ENCODE measurements at regions not wholly inside any gene's neighbourhood (a gene's known extent, or its start where the extent isn't known, plus 50 kb on each side); places are given as distances from the start of the nearest gene placed in this dataset.
"Not testable (repeated sequence)": the region's sequence is repeated elsewhere in the genome, so short reads cannot be mapped to it uniquely, and the experiment has no call there.

GRCh38 chr2:109678724-109679201, 64.6 kb downstream of the SOWAHC start:
- TF ChIP-seq EZH2 (IDR thresholded peaks at IDR 0.05; ENCODE audit: insufficient read depth, low read length); CTCF (IDR thresholded peaks at IDR 0.05; ENCODE audit: insufficient read depth, low read depth, low read length): not testable (repeated sequence)

Measured in astrocyte (in vitro differentiated cells and primary cell).